ENCODE measurements at regions not wholly inside any gene's neighbourhood (a gene's known extent, or its start where the extent isn't known, plus 50 kb on each side); places are given as distances from the start of the nearest gene placed in this dataset.

DNA sequence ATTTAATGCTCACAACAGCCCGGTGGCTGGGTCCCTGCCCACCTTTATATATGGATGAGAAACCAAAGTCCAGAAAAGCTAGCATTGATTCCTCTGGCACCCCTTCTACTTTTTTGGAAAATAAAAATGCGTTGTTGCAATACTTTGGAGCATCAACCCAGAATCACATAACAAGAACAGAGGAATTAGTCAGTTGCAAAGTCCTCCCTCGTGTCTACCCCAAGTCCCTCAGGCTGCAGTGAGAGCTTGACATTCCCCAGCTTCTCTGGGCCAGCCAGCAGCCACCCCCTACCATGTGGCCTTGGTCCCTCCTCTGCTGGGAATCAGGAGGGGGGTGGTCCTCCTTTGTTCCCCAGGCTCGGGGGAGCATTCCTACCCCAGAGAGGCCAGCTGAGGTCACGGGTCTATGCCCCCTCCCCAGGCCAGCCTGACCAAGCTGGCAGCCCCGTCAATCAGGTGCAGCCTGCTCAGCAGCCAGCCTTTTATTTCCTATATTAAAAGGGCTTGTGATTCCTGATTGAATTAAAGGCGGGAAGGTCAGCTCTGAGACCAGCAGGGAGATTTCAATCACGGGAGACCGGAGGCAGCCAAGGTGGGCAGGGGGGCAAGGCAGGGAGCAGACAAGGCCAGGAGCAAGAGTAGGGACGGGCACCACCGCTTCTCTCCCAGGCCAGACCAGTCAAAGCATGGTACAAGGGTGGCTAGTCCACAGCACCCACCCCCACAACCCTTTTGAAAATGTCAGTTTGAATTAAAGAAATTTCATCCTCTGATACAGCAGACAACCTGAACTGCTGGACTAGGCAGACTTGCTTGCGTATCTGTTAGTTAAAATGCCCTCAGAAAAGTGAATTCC, 158.9 kb downstream of the MRPL14 start:
- DNase-seq (ENCODE audit: low read depth): no peak

DNA sequence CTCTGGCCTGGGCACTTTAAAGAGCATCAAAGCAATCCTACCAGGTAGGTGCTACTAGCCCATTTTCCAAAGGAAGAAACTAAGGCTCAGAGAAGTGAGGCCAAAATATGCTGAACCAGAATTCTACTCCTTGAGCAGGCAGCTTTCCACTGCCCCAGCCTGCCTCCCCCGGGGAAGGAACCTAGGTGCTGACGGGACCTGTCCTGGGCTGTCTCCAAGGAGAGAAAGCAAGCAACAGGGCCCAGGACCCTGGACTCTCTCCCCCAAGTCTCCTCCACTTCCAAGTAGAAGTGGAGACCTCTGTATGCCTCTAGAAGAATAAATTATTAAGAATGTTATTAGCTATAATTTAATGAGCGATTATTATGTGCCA, 159.5 kb downstream of the MRPL14 start:
- DNase-seq (ENCODE audit: low read depth): no peak

DNA sequence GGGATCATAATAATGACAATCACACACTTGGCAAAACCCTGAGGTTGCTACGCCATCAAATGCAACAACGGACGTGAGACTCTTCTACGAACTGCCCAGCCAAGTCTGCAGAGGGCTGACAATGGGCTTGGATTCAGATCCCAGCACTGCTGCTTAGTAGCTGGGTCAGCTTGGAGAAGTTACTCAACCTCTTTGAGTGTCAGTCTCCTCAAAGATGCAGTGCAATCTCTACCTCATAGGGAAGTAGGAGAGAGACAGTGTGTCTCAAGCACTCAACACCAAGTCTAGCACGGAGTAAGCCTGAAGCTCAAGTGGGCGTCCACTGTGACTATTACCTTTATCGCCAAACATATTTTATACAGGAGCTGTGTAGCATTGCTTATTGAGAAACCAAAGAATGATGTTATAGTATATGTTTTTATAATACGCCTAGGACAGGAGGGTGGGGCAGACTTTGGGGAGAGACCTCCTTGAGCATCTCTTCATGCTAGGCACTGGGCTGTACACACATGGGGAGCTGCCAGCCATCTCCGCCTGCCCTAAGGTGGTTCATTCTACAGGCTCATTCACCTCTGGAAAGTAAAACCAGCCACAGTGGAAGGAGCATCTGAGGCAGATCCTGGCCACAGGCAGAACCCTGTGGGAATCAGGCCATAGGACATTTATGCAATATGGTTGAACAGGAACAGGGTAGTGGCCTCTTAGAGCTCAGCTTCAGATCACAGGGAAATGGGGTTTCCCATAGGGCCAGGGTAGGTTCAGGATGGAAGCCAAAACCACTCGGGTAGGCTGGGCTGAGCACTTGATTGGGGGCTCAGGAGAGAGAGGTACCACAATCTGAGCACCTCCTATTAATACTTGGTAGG, 160.2 kb downstream of the MRPL14 start:
- DNase-seq (ENCODE audit: low read depth): no peak

- DNase-seq (ENCODE audit: low read depth): no peak
Measured at GRCh38 chr6:43966374-43966658, 160.9 kb downstream of the MRPL14 start.

- no peak for DNase-seq (ENCODE audit: low read depth)
Measured at GRCh38 chr6:43965628-43966373, 161.5 kb downstream of the MRPL14 start.

DNA sequence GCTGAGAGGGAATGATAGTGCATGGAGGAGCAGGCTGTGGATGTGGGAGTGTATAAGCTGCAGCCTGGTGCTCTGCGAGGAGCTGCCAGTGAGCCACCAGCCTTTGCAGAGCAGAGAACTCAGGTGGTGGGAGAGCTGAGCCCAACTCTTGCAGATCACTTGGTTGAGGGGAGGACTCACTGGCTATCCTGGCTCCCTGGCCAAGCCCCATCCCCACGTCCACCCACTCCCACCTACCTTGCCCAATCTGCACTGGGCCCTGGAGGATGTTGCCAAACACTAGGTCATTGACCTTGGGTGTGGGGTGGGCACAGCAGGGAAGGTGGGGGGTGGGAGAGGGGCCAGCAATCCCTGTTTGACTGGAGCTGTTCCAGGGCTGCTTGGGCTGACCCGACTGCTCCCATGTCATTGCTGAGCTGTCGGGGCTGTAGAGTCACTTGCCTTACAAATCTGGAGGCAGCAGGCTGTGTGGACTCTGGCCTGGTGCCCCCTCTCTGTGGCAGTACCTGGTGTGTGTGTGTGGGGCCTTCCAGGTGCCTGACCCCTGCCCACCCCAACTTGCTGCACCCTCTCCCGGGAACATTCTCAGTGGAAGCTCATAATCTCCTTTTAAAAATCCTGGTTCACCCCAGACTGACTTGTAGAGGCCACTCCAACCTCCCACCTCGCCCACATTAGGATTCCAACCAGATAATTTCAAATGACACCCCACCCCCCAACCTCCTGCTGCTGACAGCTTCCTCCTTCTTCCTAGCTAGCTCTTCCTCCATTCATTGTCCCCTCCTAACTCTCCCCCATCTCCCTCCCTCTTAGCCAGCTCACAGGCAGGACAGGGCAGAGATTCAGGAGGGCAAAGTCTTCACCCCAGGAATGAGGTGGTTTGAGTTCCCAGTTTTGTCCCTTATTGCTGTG, 162.3 kb downstream of the MRPL14 start:
- DNase-seq (ENCODE audit: low read depth): no peak

DNA sequence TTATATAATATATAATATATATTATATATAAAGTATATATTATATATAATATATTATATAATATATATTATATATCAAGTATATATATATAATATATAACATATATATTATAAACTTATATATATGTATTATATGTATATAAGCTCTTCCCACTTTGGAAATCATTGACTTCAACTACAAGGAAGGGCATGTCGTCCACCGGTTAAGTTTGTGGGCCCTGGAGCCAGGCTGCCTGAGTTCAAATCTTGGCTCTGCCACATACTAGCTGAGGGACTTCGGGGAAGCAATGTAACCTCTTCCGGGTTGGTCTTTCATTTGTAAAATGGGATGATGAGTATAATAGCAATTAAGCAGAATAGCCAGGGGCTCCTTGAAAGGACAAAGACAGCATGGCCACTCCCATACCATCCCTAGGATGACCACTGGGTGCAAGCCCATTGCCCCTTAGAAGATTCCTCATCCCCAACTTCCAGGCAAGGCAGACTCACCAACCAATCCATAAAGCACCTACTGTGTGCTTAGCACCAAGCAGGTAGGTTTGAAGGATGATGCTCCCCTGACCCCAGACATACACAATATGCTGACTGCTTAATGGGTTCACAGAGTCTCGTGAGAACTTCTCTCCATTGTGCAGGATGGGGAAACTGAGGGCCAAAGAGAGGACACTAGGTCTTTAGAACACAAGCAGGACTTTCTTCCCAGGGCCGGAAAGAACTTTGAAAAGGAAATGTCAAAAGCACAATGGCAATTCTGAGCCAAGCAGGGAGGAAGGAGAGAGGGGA, 163.2 kb downstream of the MRPL14 start:
- no peak for DNase-seq (ENCODE audit: low read depth)

- no peak for DNase-seq (ENCODE audit: low read depth)
Measured at GRCh38 chr6:43963203-43963602, 164.0 kb downstream of the MRPL14 start.

- DNase-seq (ENCODE audit: low read depth): no peak
Measured at GRCh38 chr6:43962458-43962857, 164.8 kb downstream of the MRPL14 start.

DNA sequence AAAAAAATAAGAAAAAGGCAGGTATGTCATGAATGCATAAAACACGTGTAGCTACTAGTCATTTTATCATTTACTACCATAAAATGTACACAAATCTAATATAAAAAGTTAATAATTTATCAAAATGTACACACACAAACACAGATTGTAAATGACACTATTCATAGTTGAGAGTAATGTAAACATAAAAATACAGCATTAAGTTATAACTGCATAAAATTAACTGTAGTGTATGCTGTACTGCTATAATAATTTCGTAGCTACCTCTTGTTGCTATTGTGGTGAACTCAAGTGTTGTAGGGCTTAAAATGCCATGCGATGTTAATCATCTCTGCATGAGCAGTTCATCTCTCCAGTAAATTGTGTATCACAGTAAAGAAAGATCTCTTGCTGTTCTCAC, 170.0 kb downstream of the MRPL14 start:
- no peak for DNase-seq (ENCODE audit: low read depth)

DNA sequence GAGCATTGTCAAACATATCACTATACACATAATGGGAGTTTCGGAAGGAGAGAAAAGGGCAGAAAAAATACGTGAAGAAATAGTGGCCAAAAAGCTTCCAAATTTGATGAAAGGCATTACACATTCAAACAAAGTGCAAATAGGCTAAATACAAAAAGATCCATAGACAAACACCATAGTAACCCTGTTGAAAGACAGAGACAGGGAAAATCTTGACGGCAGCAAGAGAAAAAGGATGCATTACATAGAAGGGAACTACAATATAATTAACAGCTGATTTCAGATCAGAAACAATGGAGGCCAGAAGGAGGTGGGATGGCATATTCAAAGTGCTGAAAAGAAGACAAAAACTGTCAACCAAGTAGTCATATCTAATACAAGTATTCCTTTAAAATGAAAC, 170.8 kb downstream of the MRPL14 start:
- no peak for DNase-seq (ENCODE audit: low read depth)

- DNase-seq (ENCODE audit: low read depth): no peak
Measured at GRCh38 chr6:43954311-43955131, 172.7 kb downstream of the MRPL14 start.

DNA sequence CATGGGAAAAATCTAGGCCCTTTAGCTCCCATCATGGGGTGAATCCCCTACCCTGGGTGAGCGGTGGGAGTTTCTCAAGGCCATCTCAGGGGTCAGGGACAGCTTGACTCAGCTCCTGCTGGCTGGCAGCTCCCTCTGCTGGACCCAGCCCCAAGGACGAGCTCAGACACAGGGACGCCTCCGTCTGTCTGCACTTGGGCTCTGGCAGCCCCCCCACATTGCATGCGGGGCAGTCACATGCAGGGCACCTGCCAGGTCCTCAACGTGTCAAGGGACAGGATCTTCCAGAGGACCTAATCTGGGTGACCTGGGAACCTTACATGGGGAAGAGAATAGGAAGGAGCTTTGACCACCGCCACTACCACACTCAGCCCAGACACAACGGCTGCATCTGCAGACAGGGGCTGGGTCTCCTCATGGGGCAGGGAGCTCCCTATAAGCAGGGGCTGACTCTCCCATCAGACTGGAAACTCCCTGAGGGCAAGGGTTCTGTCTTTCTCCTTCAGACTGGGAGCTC, 173.4 kb downstream of the MRPL14 start:
- no peak for DNase-seq (ENCODE audit: low read depth)

- DNase-seq (ENCODE audit: low read depth): no peak
Measured at GRCh38 chr6:43953256-43953655, 174.0 kb downstream of the MRPL14 start.

- DNase-seq (ENCODE audit: low read depth): no peak
Measured at GRCh38 chr6:43952746-43953145, 174.5 kb downstream of the MRPL14 start.

- DNase-seq (ENCODE audit: low read depth): no peak
Measured at GRCh38 chr6:43951756-43952675, 175.2 kb downstream of the MRPL14 start.

DNA sequence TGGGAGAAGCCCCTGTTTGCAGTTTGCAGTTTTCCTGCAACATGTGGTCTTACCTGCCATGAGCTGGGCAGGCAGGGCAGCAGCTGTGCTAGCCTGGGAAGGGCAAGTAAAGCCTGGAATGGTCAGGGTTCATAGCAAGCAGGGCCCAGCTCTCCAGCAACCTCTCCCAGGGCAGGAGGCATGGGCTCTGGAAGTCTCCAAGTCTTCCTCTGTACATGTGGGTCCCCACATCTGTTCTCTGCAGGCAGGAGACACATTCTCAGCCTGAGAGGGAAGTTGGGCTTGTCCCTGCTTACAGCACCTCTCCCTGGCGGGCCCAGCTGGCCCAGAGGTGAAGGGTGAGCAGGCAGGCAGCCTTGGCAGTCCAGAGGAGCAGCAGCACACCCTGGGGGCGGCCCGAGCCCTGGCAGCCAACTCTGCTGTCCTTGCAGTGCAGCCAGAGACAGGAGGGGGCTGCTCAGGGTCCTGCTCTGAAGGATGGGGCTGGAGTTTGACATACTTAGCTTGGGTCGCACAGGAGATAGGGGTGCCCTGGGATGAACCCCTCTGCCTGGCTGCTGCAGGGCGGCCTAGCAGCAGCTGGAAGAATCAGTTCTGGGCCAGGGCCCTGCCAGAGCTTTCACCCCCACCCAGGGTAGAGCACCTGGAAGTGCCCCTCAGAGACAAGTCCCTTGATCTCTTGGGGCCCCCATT, 176.0 kb downstream of the MRPL14 start:
- DNase-seq (ENCODE audit: low read depth): no peak

- no peak for DNase-seq (ENCODE audit: low read depth)
Measured at GRCh38 chr6:43950731-43951062, 176.6 kb downstream of the MRPL14 start.
